ENCODE measurements at regions not wholly inside any gene's neighbourhood (a gene's known extent, or its start where the extent isn't known, plus 50 kb on each side); places are given as distances from the start of the nearest gene placed in this dataset.
"Not testable (repeated sequence)": the region's sequence is repeated elsewhere in the genome, so short reads cannot be mapped to it uniquely, and the experiment has no call there.

DNA sequence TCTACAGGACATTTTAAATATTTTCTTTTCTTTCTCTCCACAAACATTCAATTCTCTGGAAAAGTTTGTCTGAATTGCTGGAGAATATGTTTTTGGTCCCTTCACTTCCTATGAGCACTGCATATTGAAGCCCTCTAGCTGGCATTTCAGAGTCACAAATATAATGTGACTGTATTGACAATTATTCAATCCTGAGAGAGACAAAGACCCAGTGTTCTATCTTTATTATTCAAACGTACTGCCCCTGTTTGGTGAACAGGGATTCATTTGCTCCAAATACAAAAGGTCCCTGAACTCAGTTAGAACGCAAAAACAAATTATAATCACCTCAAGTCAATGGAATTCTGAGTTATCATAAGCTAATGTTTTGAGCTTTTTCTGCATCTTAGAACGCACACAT lies 173.1 kb upstream of the CDIN1 start:
- DNase-seq (ENCODE audit: low spot score), result no peak

DNA sequence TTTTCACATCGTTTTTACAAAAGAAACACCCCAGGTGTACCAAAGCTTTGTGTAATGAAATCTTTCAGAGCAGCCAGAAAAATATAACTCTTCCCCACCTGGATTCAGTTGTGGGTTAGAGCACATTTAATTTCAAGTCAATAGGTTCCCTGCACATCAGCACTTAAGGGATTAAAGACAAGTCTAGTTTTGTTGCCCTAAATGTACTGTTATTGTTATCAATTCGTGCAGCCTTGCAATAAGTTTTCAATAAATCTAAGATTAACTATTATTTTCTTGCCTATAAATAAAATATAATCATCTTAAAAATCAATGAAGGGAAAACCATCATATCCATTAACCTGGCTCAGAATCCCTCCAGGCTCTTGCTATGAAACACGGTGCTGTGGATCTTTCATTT lies 172.5 kb upstream of the CDIN1 start:
- DNase-seq (ENCODE audit: low spot score), result no peak

DNA sequence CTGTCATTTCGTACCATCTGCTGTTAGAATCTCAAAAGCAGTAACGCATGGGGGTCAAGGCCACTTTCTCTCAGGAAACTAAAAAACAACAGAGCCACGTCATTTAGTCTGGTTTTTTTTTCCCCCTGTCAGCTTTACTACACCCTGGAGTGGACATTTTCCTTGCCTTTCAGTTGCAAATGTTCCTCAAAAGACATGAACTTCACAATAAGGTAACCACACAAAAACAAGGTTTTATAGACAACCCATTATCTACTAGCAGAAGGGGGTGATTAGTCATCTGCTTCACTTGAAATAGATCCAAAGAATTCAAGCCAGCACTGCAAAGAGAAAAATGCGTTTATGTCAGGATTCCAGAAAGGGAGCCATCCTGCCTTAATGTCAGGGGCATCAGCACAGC lies 171.8 kb upstream of the CDIN1 start:
- DNase-seq (ENCODE audit: low spot score), result no peak

DNA sequence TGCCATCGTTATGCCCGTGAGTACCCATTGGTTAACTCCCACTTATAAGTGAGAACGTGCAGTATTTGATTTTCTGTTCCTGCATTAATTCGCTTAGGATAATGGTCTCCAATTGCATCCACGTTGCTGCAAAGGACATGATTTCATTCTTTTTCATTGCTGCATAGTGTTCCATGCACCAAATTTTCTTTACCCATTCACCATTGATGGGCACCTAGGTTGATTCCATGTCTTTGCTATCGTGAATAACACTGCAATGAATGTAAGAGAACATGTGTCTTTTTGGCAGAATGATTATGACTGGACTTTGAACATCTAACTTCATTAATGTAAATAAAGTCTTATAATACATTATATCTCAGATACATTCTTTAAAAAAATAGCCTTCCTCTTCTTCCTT lies 169.6 kb upstream of the CDIN1 start:
- no peak for DNase-seq (ENCODE audit: low spot score)

DNA sequence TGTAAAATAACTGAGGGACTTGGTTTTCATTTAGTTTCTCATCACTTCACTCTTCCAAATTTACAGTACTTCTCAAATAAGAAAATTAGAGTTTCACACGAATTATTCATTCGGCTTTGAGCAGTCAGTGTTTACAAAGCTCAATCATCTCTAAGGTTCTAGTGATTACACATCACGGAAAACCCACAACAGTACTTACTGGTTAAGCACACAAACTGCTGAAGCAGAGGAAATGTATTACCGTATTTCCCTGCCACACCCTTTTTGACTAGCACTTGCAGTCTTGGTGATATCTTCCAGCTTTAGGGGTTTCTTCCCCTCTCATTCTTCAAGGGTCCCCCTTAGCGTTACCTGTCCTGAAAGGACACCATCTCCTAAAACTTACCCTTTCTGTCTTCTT lies 164.8 kb upstream of the CDIN1 start:
- DNase-seq (ENCODE audit: low spot score), result no peak

DNA sequence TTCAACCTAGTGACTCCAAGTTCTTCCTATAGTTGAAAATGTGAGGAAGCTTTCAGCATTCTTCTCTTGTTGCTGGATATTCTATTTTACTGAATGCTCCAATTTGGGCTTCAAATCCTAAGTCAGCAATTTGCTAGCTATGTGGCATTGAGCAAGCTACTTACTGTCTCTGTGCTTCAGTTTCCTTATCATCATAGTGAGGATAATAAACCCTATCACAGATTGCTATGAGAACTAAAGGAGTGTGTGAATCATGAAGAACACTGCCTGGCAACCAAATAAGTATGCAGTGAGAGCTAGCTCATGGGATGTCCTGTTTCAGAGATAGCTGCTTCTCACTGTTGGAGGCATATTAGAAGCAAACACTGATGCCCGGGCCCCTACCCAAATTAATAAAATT lies 163.8 kb upstream of the CDIN1 start:
- DNase-seq (ENCODE audit: low spot score), result no peak

DNA sequence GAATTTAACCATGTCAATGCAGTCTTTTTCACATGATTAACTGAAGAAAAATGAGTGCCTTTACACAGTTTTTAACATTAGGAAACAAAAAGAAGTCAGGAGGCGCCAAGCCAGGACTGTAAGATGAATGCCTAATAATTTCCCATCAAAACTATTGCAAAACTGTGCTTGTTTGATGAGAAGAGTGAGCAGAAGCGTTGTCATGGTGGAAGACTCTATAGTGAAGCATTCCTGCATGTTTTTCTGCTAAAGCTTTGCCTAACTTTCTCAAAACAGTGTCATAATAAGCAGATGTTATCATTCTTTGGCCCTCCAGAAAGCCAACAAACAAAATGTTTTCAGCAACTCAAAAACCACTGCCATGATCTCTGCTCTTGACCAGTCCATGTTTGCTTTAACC lies 156.8 kb upstream of the CDIN1 start:
- no peak for DNase-seq (ENCODE audit: low spot score)

DNA sequence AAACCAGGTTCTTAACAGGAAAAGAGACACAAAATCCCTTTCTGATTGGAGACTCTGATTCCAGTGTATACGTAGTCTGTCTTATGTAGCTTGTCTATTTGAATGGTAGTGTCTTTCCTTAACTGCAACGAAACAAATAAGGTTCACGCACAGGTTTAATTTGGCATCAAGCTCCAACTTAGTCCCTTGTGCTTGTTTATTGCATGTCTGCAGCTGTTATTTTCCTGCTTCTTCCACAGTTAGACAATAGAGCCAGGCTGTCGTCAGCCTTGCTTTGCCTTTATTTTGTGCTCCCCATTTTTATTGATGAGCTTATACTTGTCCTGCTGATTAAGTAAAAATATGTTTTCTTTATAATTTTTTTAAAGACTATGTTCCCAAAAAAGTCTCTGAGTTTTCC lies 152.7 kb upstream of the CDIN1 start:
- DNase-seq (ENCODE audit: low spot score), result no peak

DNA sequence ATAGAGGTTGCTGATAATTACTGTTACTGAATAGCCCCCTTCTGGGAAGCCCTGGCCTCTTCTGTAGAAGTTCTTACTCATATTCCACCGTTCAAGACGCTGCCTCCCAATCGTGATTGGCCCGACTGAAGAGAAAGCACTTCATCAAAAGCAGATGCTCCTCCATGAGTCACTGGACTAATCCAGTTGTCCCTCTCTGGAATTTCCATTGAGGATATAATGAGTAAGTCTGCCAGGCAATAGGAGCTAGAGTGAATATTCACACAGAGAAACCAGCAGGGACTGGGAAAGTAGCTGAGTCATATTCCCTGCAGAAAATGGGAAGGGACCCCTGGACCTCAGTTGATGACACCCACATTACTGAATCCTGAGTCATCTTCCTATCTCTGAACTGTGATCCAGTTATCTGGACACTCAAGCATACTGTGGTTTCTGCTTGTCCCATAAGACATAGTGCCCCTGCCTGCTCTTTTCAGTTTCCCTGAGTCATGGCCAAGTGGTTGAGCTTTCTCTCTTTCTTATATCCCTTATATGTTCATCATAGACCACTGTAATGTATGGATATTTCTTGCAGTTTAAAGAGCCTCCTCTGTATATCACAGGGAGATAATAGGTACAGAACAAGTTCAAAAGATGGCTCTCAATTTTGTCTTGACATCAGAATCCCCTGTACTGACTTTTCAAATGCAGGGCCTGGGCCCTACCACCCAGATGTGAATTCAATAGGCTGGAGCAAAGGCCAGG lies 151.2 kb upstream of the CDIN1 start:
- no peak for DNase-seq (ENCODE audit: low spot score)

DNA sequence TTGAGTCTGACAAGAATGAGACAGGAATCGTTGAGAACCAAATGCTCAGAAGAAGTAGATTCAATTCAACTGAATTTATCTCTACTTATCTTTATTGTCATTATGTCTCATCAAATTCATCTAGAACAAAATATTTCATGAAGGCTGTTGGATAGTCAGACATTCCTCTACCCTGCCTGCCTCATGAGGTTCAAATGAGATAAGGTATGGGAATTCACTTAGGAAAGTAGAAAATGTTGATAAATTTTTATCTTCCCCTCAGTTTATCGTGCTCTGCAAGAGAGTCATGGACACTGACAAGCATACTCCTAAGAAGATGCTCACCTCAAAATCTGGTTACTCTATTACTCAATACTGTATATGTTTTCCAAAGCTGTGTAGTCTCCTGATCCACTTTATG lies 149.7 kb upstream of the CDIN1 start:
- no peak for DNase-seq (ENCODE audit: low spot score)

DNA sequence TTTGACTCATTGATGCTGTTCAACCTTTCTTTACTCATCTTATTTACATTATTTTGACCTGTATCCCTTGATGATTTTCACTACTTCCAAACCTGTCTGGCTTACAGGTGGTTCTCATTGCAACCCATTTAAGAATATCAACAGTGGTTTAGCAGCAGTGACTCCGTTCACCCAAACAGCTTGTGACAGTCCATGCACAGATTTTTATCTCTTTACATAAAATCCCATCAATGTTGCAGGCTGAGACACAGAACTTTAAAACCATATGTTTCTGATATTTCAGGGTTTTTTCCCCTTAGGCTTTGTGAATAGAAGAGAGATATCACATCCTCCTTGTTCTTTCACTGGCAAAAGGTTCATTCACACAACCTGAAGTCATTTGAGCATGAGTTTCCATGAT lies 149.1 kb upstream of the CDIN1 start:
- DNase-seq (ENCODE audit: low spot score), result no peak

DNA sequence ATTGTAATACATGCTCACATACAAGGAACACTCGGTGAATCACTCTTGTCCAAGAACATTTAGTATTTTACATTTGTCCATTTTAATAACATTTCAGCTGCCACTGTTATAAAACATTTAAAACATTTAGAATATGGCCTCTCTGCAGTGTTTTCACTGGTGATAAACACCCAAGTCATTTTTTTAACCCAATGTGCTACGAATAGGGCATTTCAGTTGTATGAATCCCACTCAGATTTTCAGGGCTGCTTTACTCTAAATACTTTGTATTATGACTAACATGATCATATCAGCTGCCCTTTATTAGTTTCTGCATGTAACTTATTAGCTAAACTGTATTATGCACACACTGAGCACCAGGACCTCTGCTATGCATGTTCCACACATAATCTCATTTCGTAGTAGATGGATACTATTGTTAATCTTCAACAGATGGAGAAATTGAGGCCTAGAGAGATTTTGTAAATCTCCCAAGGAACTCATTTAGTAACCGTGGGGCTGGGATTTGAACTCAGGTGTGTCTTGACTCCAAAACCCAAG lies 148.6 kb upstream of the CDIN1 start:
- no peak for DNase-seq (ENCODE audit: low spot score)

DNA sequence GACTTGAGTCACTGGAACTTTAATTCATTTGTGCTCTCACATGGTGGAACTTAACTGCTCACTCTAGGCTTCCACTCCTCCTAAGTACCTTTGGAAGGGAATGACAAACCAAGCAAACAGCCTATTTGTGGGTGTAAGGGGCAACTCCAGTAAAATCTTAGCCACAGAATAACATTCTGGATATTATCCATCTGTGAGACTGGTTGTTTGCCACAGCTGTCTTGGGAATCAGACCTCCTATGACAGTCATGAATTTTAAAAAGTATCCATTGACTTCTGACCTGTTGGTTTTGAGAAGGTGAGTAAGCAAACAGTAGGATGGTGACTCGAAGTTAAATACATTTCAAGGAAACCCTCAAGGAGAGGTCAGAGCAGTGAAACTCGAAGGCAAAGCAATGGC lies 147.3 kb upstream of the CDIN1 start:
- DNase-seq (ENCODE audit: low spot score), result no peak

DNA sequence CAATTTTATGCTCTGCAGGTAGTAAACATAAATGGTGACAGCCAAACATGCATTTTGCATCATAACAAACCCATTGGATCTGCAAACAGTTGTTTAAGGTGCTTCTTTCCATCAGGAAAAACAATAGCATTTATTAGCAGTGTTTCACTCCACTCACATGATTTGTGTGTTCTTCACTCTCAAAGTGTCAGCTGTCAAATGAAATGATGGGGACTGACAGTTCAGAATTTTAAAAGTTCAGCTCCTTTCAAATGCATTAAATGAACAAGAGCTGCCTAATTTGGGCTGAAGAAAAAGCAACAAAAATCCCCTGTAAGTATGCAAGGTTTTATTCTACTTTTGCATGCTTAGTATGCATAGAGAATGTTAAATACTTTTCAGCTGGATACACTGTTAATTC lies 145.2 kb upstream of the CDIN1 start:
- DNase-seq (ENCODE audit: low spot score), result no peak

DNA sequence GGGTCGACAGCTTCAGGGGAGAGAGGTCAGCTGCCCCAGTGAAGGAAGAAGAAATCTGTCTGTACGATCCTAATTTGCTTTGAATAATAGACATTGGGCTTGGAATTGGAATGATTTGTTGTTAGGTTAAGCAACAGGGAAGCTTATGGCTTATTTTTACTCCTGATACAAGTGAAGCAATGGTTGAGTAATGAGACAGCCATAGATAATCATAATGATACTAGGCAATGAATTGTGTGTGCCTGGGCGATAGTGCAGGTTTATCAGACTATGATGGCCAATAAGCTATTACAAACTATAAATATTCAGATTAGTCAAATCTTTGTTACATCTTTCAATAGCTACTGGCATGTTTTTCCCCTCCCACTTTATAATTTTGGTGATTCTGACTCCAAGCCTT lies 140.9 kb upstream of the CDIN1 start:
- no peak for DNase-seq (ENCODE audit: low spot score)

DNA sequence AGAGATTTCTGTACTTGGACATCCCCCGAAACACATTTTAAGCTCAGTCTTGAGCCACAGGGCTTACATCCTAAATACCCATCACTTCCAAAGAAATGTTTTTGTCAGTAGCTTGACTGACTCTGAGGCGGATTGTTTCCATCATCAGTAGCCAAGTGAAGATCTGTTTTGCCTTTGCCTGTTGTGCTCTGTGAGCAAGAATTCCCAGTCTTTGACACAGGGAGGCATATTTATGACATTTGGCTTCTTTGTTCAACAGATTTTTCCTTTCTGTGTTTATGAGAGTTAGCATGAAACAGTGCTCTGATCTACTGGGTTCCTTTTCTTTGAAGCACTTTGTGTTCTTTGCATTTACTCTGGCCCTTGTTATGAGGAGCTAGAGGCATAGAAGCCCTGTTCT lies 132.1 kb upstream of the CDIN1 start:
- DNase-seq (ENCODE audit: low spot score), result no peak

DNA sequence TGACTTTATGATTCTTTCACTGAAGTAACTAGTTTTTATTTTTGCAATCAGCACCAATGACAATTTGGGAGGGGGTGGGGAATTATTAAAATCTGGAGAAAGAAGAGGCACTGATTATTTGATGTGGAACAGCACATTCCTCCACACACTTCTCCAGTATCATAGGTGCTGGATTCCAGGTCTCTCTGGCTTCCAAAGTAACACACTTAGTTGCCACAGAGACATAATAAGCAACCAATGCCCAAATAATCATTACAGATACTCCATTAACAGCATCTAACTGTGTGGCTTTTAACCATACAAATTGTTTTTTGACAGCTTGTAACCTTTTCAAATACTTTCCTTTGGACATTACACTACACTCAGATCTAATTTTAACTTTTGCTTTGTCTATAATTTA lies 131.0 kb upstream of the CDIN1 start:
- DNase-seq (ENCODE audit: low spot score), result no peak

DNA sequence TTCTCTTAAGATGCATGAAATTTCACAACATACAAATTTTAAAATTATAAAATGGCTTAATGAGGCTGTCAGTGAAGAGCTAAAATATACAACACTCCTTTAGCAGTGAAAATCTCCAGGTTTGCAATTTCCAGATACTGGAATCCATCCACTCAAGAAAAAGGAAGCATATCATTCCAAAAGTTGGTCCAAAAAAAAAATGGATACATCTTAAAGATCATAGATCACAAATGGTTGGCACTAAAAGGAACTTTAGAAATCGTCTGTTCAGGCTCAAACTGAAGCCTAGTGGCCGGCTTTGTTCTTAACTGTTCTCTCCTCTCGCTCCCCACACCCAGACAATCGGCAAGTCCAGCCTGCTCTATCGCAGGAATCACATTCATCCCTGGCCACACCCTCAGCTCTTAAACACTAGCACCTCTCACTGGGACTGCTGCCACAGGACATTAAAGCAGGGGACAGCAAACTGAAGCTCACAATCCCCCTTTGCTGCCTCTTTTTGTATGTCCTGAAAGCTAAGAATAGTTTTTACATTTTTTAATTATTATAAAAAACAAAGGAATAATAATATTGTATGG lies 130.3 kb upstream of the CDIN1 start:
- peak; percentile 62 for DNase-seq (ENCODE audit: low spot score)

DNA sequence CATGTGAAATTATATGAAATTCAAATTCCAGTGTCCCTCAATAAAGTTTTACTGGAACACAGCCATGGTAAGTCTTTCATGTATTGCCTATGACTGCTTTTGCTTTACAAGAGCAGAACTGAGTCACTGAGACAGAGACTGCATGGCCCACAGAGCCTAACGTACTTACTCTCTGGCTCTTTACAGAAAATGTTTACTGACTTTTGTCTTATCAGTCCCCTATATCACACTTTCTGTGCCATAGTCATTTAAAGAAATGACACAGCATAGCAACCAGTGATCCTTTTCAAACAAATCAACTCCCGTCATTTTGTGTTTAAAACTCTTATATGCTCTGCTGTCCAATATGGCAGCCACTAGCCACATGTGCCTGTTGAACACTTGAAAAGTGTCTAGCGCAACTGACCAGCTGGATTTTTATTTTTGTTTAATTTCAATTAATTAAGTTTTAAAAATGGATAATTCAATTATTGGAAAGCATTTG lies 129.7 kb upstream of the CDIN1 start:
- DNase-seq (ENCODE audit: low spot score), result no peak

DNA sequence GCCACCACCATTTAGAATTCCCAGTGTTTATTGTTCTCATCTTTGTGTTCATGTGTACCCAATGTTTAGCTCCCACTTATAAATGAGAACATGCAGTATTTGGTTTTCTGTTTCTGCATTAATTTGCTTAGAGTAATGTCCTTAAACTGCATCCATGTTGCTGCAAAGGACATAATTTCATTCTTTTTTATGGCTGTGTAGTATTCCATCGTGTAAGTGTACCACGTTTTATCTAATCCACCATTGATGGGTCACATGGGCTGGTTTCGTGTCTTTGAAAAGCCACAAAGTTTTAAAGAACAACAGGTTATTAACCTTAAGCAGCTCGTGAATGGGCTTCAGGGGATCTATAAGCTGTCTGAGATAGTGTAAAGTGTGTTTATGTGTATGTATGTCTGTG lies 125.2 kb upstream of the CDIN1 start:
- not testable (repeated sequence) for DNase-seq (ENCODE audit: low spot score)

DNA sequence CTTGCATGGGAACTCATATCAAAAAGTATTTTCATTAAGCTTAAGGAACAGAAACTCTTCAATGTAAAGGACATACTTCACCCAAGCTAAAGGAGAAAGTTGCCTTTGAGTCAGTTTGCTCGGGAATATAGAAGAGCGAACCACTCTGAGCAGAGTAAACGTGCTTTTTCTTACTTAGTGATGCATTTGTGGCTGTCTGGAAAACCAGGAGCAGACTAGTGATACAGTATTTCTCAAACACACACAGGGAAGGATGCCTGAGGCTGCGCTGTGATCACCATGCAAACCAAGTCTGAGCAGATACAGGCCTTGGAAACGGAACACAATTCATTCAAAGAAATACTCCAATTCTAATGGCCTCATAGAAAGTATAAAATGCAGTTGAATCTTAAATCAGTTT lies 121.0 kb upstream of the CDIN1 start:
- no peak for DNase-seq (ENCODE audit: low spot score)

DNA sequence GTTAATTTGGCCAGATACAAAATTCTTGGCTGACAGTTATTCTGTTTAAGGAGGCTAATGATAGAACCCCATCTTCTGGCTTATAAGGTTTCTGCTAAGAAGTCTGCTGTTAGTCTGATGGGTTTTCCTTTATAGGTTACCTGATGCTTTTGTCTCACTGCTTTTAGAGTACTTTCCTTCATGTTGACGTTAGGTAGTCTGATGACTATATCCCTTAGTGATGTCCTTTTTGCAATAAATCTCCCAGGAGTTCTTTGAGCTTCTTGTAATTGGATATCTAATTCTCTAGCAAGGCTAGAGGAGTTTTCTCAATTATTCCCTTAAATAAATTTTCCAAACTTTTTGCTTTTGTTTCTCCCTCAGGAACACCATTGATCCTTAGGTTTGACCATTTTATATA lies 114.1 kb upstream of the CDIN1 start:
- no peak for DNase-seq (ENCODE audit: low spot score)

DNA sequence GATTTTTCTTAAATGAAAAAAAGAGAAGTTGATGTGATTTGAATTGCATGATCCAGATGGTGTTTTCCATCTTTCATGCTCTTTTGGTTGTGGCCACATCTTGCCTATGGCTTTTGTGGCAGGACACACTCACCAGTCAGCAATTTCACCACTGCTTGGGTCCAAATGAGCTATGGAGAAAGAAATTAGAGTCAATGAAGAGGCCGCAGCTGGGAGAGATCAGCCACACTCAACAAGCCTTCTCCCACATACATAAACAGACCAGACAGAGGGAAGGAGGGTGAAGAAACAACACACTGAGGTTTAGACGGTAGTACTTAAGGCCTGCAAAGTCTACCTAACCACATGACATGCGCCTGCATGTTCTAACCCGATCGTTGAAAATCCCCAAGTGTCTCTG lies 110.7 kb upstream of the CDIN1 start:
- DNase-seq (ENCODE audit: low spot score), result no peak
